HepG2 (cell line): ENCODE measurements at regions not wholly inside any gene's neighbourhood (a gene's known extent, or its start where the extent isn't known, plus 50 kb on each side); places are given as distances from the start of the nearest gene placed in this dataset.

Source experiments
- ATAC-seq: fragments of 200-7000 bp; cut with Tn5 transposase; 3 replicates; pipeline ENCODE4 v1.9.1; 2020; ENCODE audit warnings: mild to moderate bottlenecking, moderate library complexity
- BruUV-seq: library from RNA; stranded (reverse); fragments of 400-500 nt; replicated peaks from 2 replicates; lab custom pipeline; 2021; lab: Mats Ljungman, UMichigan
- CTCF ChIA-PET: fragments of 300-600 bp; formaldehyde crosslinking; extraction: SDS; loops from one replicate; lab custom pipeline; 2021; ENCODE audit warnings: low total read pairs, inconsistent platforms, low intra/inter-chr PET ratio; lab: Yijun Ruan, JAX
- POLR2A ChIA-PET: fragments of 350-600 bp; sonication (Branson Sonifier 250); formaldehyde crosslinking; loops from one replicate; lab custom pipeline; 2020; ENCODE audit warnings: antibody characterized with exemption, inconsistent platforms; lab: Yijun Ruan, JAX
- DNase-seq: peaks from one replicate; pipeline ENCODE4 v3.0.0-alpha.2; 2015; ENCODE audit warnings: low spot score
- FAIRE-seq: peaks from 3 replicates; lab custom pipeline; 2011; peaks lifted over from hg19 to GRCh38; lab: Jason Lieb, UNC
- H2AFZ ChIP-seq: one replicate; pipeline ENCODE4 v1.6.1; 2011; ENCODE audit warnings: low read length, inconsistent platforms
- H3K27ac ChIP-seq: fragments of 300-600 bp; 3 replicates; pipeline ENCODE4 v1.8.0; 2011; ENCODE audit warnings: mixed run types, mild to moderate bottlenecking, mixed read lengths, low read length, inconsistent platforms; ENCODE audit not compliant: insufficient read depth; ENCODE audit errors: extremely low read length
- H3K27me3 ChIP-seq, 2 experiments: fragments of 200-600 bp in 1 of 2; 2 replicates in 1 of 2; 3 replicates in 1 of 2; pipeline versions ENCODE4 v1.6.0 to v1.8.0; 2011; ENCODE audit warnings: low read length in 2 of 2, mild to moderate bottlenecking in 2 of 2, moderate library complexity in 2 of 2, inconsistent platforms in 1 of 2; ENCODE audit not compliant: insufficient read depth in 2 of 2, control insufficient read depth in 1 of 2
- H3K36me3 ChIP-seq, 2 experiments: fragments of 200-600 bp in 1 of 2; replicated peaks in 1 of 2; 2 replicates in 1 of 2; 3 replicates in 1 of 2; pipeline versions ENCODE4 v1.5.1 to v1.8.0; 2011; ENCODE audit warnings: low read length in 2 of 2, inconsistent platforms in 1 of 2; ENCODE audit not compliant: insufficient read depth in 2 of 2, control insufficient read depth in 1 of 2
- H3K4me1 ChIP-seq: 2 replicates; pipeline ENCODE4 v1.5.1; 2012; ENCODE audit warnings: low read length, inconsistent platforms; ENCODE audit not compliant: insufficient read depth
- H3K4me2 ChIP-seq: 2 replicates; pipeline ENCODE4 v1.6.0; 2011; ENCODE audit warnings: low read depth, low read length, inconsistent platforms
- H3K4me3 ChIP-seq, 3 experiments: fragments of 200-600 bp in 1 of 3; sonication (generic), shearing (Covaris generic) in 1 of 3; replicated peaks in 1 of 3; 2 replicates each; pipeline ENCODE4 v1.5.1; 2011 to 2016; ENCODE audit warnings: low read length in 3 of 3, inconsistent platforms in 2 of 3, low read depth in 2 of 3, mild to moderate bottlenecking in 2 of 3, control low read depth in 1 of 3, mixed read lengths in 1 of 3; ENCODE audit not compliant: insufficient read depth in 1 of 3
- H3K79me2 ChIP-seq: one replicate; pipeline ENCODE4 v1.6.1; 2011; ENCODE audit warnings: low read length, inconsistent platforms; ENCODE audit not compliant: insufficient read depth
- H3K9ac ChIP-seq: 2 replicates; pipeline ENCODE4 v1.6.0; 2011; ENCODE audit warnings: mild to moderate bottlenecking, low read depth, low read length, inconsistent platforms; ENCODE audit not compliant: insufficient read depth
- H3K9me3 ChIP-seq: 2 replicates; pipeline ENCODE4 v1.5.1; 2012; ENCODE audit warnings: mild to moderate bottlenecking, low read length
- H4K20me1 ChIP-seq: 2 replicates; pipeline ENCODE4 v1.6.0; 2011; ENCODE audit warnings: inconsistent platforms, mild to moderate bottlenecking, low read length, moderate library complexity; ENCODE audit not compliant: insufficient read depth
- MXI1 ChIP-seq: IDR thresholded peaks from 3 replicates; pipeline ENCODE4 v1.6.1; 2012; ENCODE audit warnings: low read depth, low read length, inconsistent platforms, borderline replicate concordance
- NFE2L2 ChIP-seq: fragments of 150-350 bp; IDR thresholded peaks from 2 replicates; pipeline ENCODE4 v1.6.1; 2014; ENCODE audit warnings: low read length
- NFIC ChIP-seq: IDR thresholded peaks from 2 replicates; pipeline ENCODE4 v1.6.1; 2012; ENCODE audit warnings: mild to moderate bottlenecking, low read length, inconsistent platforms
- RFXANK ChIP-seq: IDR thresholded peaks from 2 replicates; pipeline ENCODE4 v1.6.1; 2016
- SOX13 ChIP-seq, 3 experiments: fragments of 450-650 bp in 1 of 3; sonication (generic) in 1 of 3; formaldehyde crosslinking in 1 of 3; IDR thresholded peaks in 2 of 3; conservative IDR thresholded peaks in 1 of 3; 2 replicates each; pipeline versions ENCODE4 v1.5.0 to v1.6.1; 2016 to 2020; ENCODE audit warnings: antibody characterized with exemption in 1 of 3, mild to moderate bottlenecking in 1 of 3, missing compliant biosample characterization in 1 of 3, missing genetic modification reagents in 1 of 3, moderate library complexity in 1 of 3
- ZEB1 ChIP-seq: IDR thresholded peaks from 2 replicates; pipeline ENCODE4 v1.6.1; 2012; ENCODE audit warnings: mild to moderate bottlenecking, low read depth, inconsistent platforms; ENCODE audit not compliant: insufficient replicate concordance
- ZFYVE20 ChIP-seq: sonication (generic); formaldehyde crosslinking; IDR thresholded peaks from 2 replicates; pipeline ENCODE4 v1.8.0; 2023; ENCODE audit warnings: low read depth, mild to moderate bottlenecking, moderate library complexity, missing genetic modification reagents, borderline replicate concordance
- ZNF552 ChIP-seq: sonication (generic); formaldehyde crosslinking; IDR thresholded peaks from 2 replicates; pipeline ENCODE4 v1.9.0; 2022; ENCODE audit warnings: missing genetic modification reagents, mild to moderate bottlenecking, borderline replicate concordance
- ZNF570 ChIP-seq: sonication (generic); formaldehyde crosslinking; IDR thresholded peaks from 2 replicates; pipeline ENCODE4 v1.4.0; 2020; ENCODE audit warnings: mild to moderate bottlenecking, missing genetic modification reagents, borderline replicate concordance
- ZNF616 ChIP-seq: sonication (generic); formaldehyde crosslinking; IDR thresholded peaks from 2 replicates; pipeline ENCODE4 v1.5.0; 2020; ENCODE audit warnings: low read depth, mild to moderate bottlenecking, missing genetic modification reagents
- ZNF629 ChIP-seq: sonication (generic); formaldehyde crosslinking; conservative IDR thresholded peaks from 2 replicates; pipeline ENCODE4 v1.5.0; 2020; ENCODE audit warnings: missing genetic modification reagents
- WGBS: methylation state at CpG from one replicate; pipeline ENCODE4 v1.1.6; 2017; ENCODE audit warnings: low lambda C conversion rate; 5-methylcytosine and 5-hydroxymethylcytosine counted together
- in situ Hi-C: cut with HindIII; loops from 2 replicates; pipeline ENCODE4 v1.10.0; 2017; ENCODE audit warnings: low pct_unique_long_range_greater_than_20kb; ENCODE audit not compliant: extremely low pct_ligation_motif_present
- intact Hi-C: fragments of 100-400 bp; cut with micrococcal nuclease; formaldehyde crosslinking; loops from one replicate; pipeline ENCODE4 v1.10.0; 2022; ENCODE audit not compliant: unreplicated experiment
- TF ChIP-seq, protein P1 (sequence below): sonication (generic); formaldehyde crosslinking; conservative IDR thresholded peaks from 2 replicates; pipeline ENCODE4 v1.4.0; 2020; ENCODE audit warnings: missing genetic modification reagents
- TF ChIP-seq, protein P2 (sequence below): IDR thresholded peaks from 2 replicates; pipeline ENCODE4 v1.6.1; 2016; ENCODE audit warnings: mild to moderate bottlenecking, missing biosample characterization, missing genetic modification reagents
- TF ChIP-seq, protein P3 (sequence below): sonication (generic); formaldehyde crosslinking; IDR thresholded peaks from 2 replicates; pipeline ENCODE4 v1.9.0; 2021; ENCODE audit warnings: missing genetic modification reagents, borderline replicate concordance
- TF ChIP-seq, protein P4 (sequence below): sonication (generic); formaldehyde crosslinking; IDR thresholded peaks from 2 replicates; pipeline ENCODE4 v1.8.0; 2022; ENCODE audit warnings: low read depth, missing genetic modification reagents
- TF ChIP-seq, protein P5 (sequence below): sonication (generic); formaldehyde crosslinking; IDR thresholded peaks from 2 replicates; pipeline ENCODE4 v1.4.0; 2020; ENCODE audit warnings: mild to moderate bottlenecking, missing genetic modification reagents
- TF ChIP-seq, protein P6 (sequence below): sonication (generic); formaldehyde crosslinking; IDR thresholded peaks from 2 replicates; pipeline ENCODE4 v1.4.0; 2020; ENCODE audit warnings: mild to moderate bottlenecking, missing genetic modification reagents

DNA sequence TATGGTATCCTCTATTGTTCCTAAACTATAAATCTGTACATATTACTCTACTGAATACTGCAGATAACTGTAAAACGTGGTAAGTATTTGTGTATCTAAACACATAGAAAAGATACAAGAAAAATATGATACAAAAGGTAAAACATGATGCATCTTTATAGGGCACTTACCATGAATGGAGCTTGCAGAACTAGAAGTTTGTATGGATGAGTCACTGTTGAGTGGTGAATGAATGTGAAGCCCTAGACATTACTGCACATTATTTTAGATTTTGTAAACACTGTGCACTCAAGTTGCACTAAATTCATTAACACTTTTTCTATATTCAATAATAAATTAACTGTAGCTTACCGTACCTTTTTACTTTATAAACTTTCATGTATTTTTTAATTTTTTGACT lies 357.5 kb downstream of the ZWINT start:
- Histone ChIP-seq H3K27me3 (no peaks in the 10 kb centered on the region), H3K27ac (no peak overlapping the region), H3K9ac (no peak overlapping the region), H2AFZ (no peak overlapping the region), H3K4me3 (no peak overlapping the region), H3K4me1 (no peaks in the 10 kb centered on the region), H3K9me3 (no peaks in the 10 kb centered on the region), H3K4me2 (no peak overlapping the region), H3K79me2 (no peaks in the 10 kb centered on the region), H4K20me1 (no peaks in the 10 kb centered on the region), H3K36me3 (no peaks in the 10 kb centered on the region)
- no peak for DNase-seq
- BruUV-seq: no TSS peak
- in situ Hi-C loops: no loop called here
- no peak for FAIRE-seq
- TF ChIP-seq MXI1 (no peak), NFE2L2 (no peak), ZFYVE20 (CRISPR knock-in tag) (no peak), ZEB1 (no peak), ZNF552 (CRISPR knock-in tag) (no peak), ZNF570 (no peak), ZNF616 (CRISPR knock-in tag) (no peak), ZNF629 (CRISPR knock-in tag) (no peak), RFXANK (CRISPR knock-in tag) (no peak), SOX13 (IDR thresholded peaks at IDR 0.05) (no peak), SOX13 (CRISPR knock-in tag; conservative IDR thresholded peaks at IDR 0.05 in 1 of 2, IDR thresholded peaks at IDR 0.05 in 1 of 2) (no peak), NFIC (no peak)
- TF ChIP-seq, protein P1, sequence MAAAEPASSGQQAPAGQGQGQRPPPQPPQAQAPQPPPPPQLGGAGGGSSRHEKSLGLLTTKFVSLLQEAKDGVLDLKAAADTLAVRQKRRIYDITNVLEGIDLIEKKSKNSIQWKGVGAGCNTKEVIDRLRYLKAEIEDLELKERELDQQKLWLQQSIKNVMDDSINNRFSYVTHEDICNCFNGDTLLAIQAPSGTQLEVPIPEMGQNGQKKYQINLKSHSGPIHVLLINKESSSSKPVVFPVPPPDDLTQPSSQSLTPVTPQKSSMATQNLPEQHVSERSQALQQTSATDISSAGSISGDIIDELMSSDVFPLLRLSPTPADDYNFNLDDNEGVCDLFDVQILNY: no peak
- TF ChIP-seq, protein P2, sequence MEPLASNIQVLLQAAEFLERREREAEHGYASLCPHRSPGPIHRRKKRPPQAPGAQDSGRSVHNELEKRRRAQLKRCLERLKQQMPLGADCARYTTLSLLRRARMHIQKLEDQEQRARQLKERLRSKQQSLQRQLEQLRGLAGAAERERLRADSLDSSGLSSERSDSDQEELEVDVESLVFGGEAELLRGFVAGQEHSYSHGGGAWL: no peak
- TF ChIP-seq, protein P3, sequence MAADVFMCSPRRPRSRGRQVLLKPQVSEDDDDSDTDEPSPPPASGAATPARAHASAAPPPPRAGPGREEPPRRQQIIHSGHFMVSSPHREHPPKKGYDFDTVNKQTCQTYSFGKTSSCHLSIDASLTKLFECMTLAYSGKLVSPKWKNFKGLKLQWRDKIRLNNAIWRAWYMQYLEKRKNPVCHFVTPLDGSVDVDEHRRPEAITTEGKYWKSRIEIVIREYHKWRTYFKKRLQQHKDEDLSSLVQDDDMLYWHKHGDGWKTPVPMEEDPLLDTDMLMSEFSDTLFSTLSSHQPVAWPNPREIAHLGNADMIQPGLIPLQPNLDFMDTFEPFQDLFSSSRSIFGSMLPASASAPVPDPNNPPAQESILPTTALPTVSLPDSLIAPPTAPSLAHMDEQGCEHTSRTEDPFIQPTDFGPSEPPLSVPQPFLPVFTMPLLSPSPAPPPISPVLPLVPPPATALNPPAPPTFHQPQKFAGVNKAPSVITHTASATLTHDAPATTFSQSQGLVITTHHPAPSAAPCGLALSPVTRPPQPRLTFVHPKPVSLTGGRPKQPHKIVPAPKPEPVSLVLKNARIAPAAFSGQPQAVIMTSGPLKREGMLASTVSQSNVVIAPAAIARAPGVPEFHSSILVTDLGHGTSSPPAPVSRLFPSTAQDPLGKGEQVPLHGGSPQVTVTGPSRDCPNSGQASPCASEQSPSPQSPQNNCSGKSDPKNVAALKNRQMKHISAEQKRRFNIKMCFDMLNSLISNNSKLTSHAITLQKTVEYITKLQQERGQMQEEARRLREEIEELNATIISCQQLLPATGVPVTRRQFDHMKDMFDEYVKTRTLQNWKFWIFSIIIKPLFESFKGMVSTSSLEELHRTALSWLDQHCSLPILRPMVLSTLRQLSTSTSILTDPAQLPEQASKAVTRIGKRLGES (CRISPR knock-in tag): no peak
- TF ChIP-seq, protein P4, sequence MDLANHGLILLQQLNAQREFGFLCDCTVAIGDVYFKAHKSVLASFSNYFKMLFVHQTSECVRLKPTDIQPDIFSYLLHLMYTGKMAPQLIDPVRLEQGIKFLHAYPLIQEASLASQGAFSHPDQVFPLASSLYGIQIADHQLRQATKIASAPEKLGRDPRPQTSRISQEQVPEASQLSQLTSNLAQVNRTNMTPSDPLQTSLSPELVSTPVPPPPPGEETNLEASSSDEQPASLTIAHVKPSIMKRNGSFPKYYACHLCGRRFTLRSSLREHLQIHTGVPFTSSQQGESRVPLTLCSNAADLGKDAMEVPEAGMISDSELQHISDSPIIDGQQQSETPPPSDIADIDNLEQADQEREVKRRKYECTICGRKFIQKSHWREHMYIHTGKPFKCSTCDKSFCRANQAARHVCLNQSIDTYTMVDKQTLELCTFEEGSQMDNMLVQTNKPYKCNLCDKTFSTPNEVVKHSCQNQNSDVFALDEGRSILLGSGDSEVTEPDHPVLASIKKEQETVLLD (CRISPR knock-in tag): no peak
- TF ChIP-seq, protein P5, sequence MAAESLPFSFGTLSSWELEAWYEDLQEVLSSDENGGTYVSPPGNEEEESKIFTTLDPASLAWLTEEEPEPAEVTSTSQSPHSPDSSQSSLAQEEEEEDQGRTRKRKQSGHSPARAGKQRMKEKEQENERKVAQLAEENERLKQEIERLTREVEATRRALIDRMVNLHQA (CRISPR knock-in tag): no peak
- TF ChIP-seq, protein P6, sequence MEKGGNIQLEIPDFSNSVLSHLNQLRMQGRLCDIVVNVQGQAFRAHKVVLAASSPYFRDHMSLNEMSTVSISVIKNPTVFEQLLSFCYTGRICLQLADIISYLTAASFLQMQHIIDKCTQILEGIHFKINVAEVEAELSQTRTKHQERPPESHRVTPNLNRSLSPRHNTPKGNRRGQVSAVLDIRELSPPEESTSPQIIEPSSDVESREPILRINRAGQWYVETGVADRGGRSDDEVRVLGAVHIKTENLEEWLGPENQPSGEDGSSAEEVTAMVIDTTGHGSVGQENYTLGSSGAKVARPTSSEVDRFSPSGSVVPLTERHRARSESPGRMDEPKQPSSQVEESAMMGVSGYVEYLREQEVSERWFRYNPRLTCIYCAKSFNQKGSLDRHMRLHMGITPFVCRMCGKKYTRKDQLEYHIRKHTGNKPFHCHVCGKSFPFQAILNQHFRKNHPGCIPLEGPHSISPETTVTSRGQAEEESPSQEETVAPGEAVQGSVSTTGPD (CRISPR knock-in tag): no peak
- ChIA-PET CTCF (no interaction called here), POLR2A (no interaction called here)
- no peak for ATAC-seq
- intact Hi-C loops: no loop called here
- WGBS: 22% methylated on average over 2 of the region's 2 CpGs
